ENCODE measurements at regions not wholly inside any gene's neighbourhood (a gene's known extent, or its start where the extent isn't known, plus 50 kb on each side); places are given as distances from the start of the nearest gene placed in this dataset.

- Histone ChIP-seq H3K4me1 (no peaks in the 10 kb centered on the region), H3K9me3 (no peaks in the 10 kb centered on the region), H3K27ac (replicated peaks in 1 of 4) (no peak overlapping the region), H3K4me3 (no peak overlapping the region), H3K36me3 (no peaks in the 10 kb centered on the region), H3K27me3 (no peaks in the 10 kb centered on the region)
- no peak for DNase-seq (ENCODE audit: extremely low spot score)
- no peak for TF ChIP-seq EP300 (IDR thresholded peaks at IDR 0.05)
- no peak for TF ChIP-seq POLR2A (IDR thresholded peaks at IDR 0.05; ENCODE audit: low read depth)
- TF ChIP-seq CTCF (IDR thresholded peaks at IDR 0.05) = no peak
- no peak for TF ChIP-seq POLR2AphosphoS5 (IDR thresholded peaks at IDR 0.05)
- intact Hi-C loops (cut with DNase I) = no loop called here
- WGBS = 59% methylated on average over 4 of the region's 4 CpGs
Observed at GRCh38 chr3:81199587-81199986, 561.9 kb downstream of the GBE1 start.

GRCh38 chr3:81198756-81199155 lies 562.7 kb downstream of the GBE1 start:
- no peaks in the 10 kb centered on the region for H3K27me3 ChIP-seq
- intact Hi-C loops (cut with DNase I) = no loop called here
- no peaks in the 10 kb centered on the region for H3K4me1 ChIP-seq
- H3K27ac ChIP-seq (replicated peaks in 1 of 4) = no peak overlapping the region
- DNase-seq (ENCODE audit: extremely low spot score) = no peak
- H3K36me3 ChIP-seq = no peaks in the 10 kb centered on the region
- H3K4me3 ChIP-seq = no peak overlapping the region
- H3K9me3 ChIP-seq = no peaks in the 10 kb centered on the region
- 47% methylated on average over 5 of the region's 5 CpGs for WGBS
- TF ChIP-seq POLR2A (IDR thresholded peaks at IDR 0.05; ENCODE audit: low read depth) = no peak
- TF ChIP-seq CTCF (IDR thresholded peaks at IDR 0.05) = no peak
- no peak for TF ChIP-seq EP300 (IDR thresholded peaks at IDR 0.05)
- TF ChIP-seq POLR2AphosphoS5 (IDR thresholded peaks at IDR 0.05) = no peak

DNA sequence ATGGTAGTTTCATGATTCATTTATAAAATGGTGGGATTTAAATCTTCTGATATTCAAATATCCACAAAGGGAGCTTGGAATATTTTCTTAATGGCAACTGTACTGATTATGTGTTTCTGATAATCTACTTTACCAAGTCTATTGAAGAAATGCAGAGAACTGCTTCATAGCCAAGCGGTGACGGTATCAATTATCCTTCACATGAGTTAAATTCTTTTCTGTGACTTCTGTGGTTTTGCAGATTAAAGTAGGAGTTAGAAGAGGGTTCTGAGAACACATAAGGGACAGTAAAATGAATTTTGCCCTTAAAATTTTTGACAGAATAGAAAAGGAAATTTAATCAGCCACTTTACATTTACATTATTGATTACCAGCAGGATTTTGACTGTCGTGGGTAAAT lies 563.2 kb downstream of the GBE1 start:
- H3K27ac ChIP-seq (replicated peaks in 1 of 4) = no peak overlapping the region
- DNase-seq (ENCODE audit: extremely low spot score) = no peak
- no peaks in the 10 kb centered on the region for H3K27me3 ChIP-seq
- no peaks in the 10 kb centered on the region for H3K36me3 ChIP-seq
- 91% methylated on average over 3 of the region's 3 CpGs for WGBS
- intact Hi-C loops (cut with DNase I) = no loop called here
- no peak for TF ChIP-seq POLR2A (IDR thresholded peaks at IDR 0.05; ENCODE audit: low read depth)
- TF ChIP-seq EP300 (IDR thresholded peaks at IDR 0.05) = no peak
- no peak for TF ChIP-seq POLR2AphosphoS5 (IDR thresholded peaks at IDR 0.05)
- no peak for TF ChIP-seq CTCF (IDR thresholded peaks at IDR 0.05)
- no peak overlapping the region for H3K4me3 ChIP-seq
- no peaks in the 10 kb centered on the region for H3K9me3 ChIP-seq
- no peaks in the 10 kb centered on the region for H3K4me1 ChIP-seq

DNA sequence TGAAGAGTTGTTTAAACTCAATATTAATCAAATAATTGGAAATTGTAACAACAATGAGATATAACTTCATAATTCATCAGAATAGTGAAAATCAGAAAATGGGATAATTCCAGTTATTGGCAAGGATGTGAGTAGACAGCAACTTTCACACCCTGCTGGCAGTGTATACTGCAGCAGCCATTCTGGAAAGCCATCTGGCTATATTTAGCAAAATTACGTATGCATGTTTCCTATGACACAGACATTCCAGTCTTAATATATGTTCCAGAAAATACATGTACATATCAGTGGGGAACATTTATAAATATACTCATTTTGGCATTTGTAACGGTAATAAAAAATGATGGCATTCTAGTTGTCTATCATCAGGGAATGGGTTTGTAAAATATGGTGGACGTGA lies 564.1 kb downstream of the GBE1 start:
- TF ChIP-seq CTCF (IDR thresholded peaks at IDR 0.05) = no peak
- intact Hi-C loops (cut with DNase I) = no loop called here
- no peak for DNase-seq (ENCODE audit: extremely low spot score)
- H3K9me3 ChIP-seq = no peaks in the 10 kb centered on the region
- H3K36me3 ChIP-seq = no peaks in the 10 kb centered on the region
- no peaks in the 10 kb centered on the region for H3K4me1 ChIP-seq
- 76% methylated on average over 3 of the region's 3 CpGs for WGBS
- H3K27me3 ChIP-seq = no peaks in the 10 kb centered on the region
- no peak overlapping the region for H3K27ac ChIP-seq (replicated peaks in 1 of 4)
- no peak overlapping the region for H3K4me3 ChIP-seq

DNA sequence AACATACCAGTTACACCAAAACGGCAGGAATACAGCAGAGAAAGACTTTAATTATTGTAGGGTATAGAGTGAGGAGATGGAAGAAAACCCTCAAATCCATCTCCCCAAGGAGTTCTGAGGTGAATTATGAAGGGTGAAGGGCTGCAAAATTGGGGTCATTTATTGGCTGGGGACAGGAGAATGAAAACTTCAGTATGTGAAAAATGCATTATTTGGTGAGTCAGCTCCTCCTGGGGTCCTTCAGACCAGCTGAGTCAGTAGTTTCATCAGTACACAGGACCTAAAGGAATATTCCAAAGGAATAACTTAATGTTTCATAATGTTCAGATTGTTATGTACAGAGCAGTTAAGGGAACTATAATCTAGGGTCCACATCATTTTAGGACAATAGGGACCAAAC lies 566.0 kb downstream of the GBE1 start:
- Histone ChIP-seq H3K9me3 (no peaks in the 10 kb centered on the region), H3K27me3 (no peaks in the 10 kb centered on the region), H3K36me3 (no peaks in the 10 kb centered on the region), H3K27ac (replicated peaks in 1 of 4) (no peak overlapping the region), H3K4me3 (no peak overlapping the region), H3K4me1 (no peaks in the 10 kb centered on the region)
- no peak for DNase-seq (ENCODE audit: extremely low spot score)
- 90% methylated on average over 1 of the region's 1 CpG for WGBS
- TF ChIP-seq CTCF (IDR thresholded peaks at IDR 0.05) (no peak), EP300 (IDR thresholded peaks at IDR 0.05) (no peak), POLR2A (IDR thresholded peaks at IDR 0.05; ENCODE audit: low read depth) (no peak), POLR2AphosphoS5 (IDR thresholded peaks at IDR 0.05) (no peak)
- intact Hi-C loops (cut with DNase I) = no loop called here

Data from esophagus muscularis mucosa (tissue), 4 donors.